ENCODE measurements at regions not wholly inside any gene's neighbourhood (a gene's known extent, or its start where the extent isn't known, plus 50 kb on each side); places are given as distances from the start of the nearest gene placed in this dataset.

DNA sequence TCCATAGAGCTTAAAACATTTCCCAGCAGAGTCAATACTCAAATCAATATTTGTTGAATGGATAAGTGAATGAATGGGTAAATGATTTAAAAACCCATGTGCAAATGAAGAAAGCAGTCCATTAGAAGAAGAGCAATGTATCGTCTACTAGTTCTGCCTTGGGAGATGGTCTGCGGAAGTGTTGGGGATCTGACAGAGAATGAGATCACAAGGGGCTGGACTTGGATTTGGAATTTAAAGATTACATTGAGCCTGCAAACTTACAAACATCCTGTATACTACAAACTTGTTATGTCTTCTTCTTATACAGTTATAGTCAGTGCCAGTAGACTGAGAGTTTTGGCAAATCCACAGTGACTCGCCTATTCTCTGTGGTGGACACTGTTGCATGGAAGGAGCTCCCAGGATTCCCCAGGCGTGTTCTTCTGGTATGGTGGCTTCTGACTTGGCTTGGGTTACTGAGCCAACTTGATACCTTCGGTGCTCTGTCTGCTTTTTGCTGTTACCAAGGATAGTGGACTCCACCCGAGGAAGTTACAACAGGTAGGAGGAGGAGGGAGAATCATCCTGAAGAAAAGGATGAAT lies 163.3 kb upstream of the SERPINE2 start (continued):
- TF ChIP-seq SPI1 (IDR thresholded peaks at IDR 0.05; ENCODE audit: borderline replicate concordance, insufficient read depth, low read depth, low read length) = no peak
- no peak for TF ChIP-seq EZH2 (IDR thresholded peaks at IDR 0.05; ENCODE audit: borderline replicate concordance, control insufficient read depth, low read depth, low read length)
- no peak for TF ChIP-seq NRF1 (conservative IDR thresholded peaks at IDR 0.05; ENCODE audit: low read depth, low read length)
- TF ChIP-seq RUNX3 (IDR thresholded peaks at IDR 0.05; ENCODE audit: low read length) = no peak
- TF ChIP-seq SIN3A (IDR thresholded peaks at IDR 0.05; ENCODE audit: low read depth, low read length) = no peak

DNA sequence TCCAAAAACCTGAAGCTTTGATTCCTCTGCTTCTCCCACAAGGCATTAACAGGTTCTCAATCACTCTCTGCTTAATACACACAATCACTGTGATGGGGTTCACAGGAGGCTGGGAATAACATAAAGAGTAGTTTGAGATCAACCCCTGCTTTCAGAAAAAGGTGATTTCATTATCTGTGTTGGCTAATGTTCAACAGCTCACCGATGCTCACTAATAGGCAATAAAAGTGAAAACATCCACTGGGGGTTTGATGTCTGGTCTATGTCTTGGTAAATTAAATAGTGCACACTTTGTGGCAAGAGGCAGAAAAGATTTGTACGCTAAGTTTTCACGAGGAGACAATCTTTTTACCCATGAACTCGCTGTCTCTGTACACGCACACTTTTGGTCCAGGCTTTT lies 159.3 kb upstream of the SERPINE2 start:
- Histone ChIP-seq H3K79me2 (ENCODE audit: control insufficient read depth, insufficient read depth, low read length) (no peaks in the 10 kb centered on the region), H4K20me1 (ENCODE audit: control insufficient read depth, insufficient read depth) (no peaks in the 10 kb centered on the region), H3K4me2 (ENCODE audit: control insufficient read depth, insufficient read depth) (no peak overlapping the region), H3K27me3 (replicated peaks in 1 of 2; ENCODE audit: control insufficient read depth in 2 of 2, insufficient read depth in 2 of 2, low read length in 1 of 2) (no peaks in the 10 kb centered on the region), H2AFZ (ENCODE audit: control insufficient read depth, low read depth, low read length) (no peak overlapping the region), H3K9me3 (replicated peaks; ENCODE audit: control insufficient read depth, insufficient read depth, low read length) (no peaks in the 10 kb centered on the region), H3K9ac (ENCODE audit: control insufficient read depth, insufficient read depth, low read length) (no peak overlapping the region), H3K4me1 (ENCODE audit: control insufficient read depth, insufficient read depth, low read length) (no peaks in the 10 kb centered on the region), H3K4me3 (no peak overlapping the region), H3K36me3 (ENCODE audit: control insufficient read depth in 2 of 2, insufficient read depth in 2 of 2, low read length in 1 of 2) (no peaks in the 10 kb centered on the region), H3K27ac (ENCODE audit: control insufficient read depth, insufficient read depth) (no peak overlapping the region)
- ChIA-PET RAD21 (ENCODE audit: unreplicated experiment) (no interaction called here), SMC1A (ENCODE audit: uncharacterized antibody, unreplicated experiment) (no interaction called here), CTCF (no interaction called here), POLR2A (no interaction called here)
- in situ Hi-C loops (cut with MboI) = no loop called here
- 47% methylated on average over 5 of the region's 5 CpGs for WGBS (ENCODE audit: insufficient coverage, insufficient replicate concordance, low lambda C conversion rate, missing lambda C conversion rate)
- no TSS peak for BruUV-seq (replicated peaks)
- no peak for TF ChIP-seq ZBED1 (IDR thresholded peaks at IDR 0.05; ENCODE audit: borderline replicate concordance)
- no peak for DNase-seq (ENCODE audit: low read depth, low spot score)
- no peak for FAIRE-seq
- ATAC-seq = no peak
- intact Hi-C loops (cut with micrococcal nuclease; ENCODE audit: unreplicated experiment) = no loop called here

DNA sequence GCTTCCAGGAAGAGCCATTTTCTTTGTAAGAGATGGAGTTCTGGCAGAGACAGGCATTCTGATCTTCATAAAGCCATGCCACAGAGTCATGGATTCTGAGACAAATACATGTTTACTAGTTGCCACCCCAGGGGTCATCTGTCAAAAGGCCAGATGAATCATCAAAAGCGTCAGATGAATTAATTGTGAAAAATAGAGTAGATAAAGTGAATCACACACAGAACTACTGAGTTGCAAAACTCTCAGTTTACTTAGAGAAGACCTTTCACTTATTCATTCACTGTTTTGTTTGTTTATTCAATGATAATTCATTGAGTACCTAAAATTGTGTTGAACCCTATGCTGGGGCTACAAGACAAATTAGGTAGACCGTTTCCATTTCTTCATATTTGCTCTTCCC lies 157.7 kb upstream of the SERPINE2 start:
- in situ Hi-C loops (cut with MboI) = no loop called here
- Histone ChIP-seq H3K4me1 (ENCODE audit: control insufficient read depth, insufficient read depth, low read length) (no peaks in the 10 kb centered on the region), H3K36me3 (ENCODE audit: control insufficient read depth in 2 of 2, insufficient read depth in 2 of 2, low read length in 1 of 2) (no peaks in the 10 kb centered on the region), H3K79me2 (ENCODE audit: control insufficient read depth, insufficient read depth, low read length) (no peaks in the 10 kb centered on the region), H3K9ac (ENCODE audit: control insufficient read depth, insufficient read depth, low read length) (no peak overlapping the region), H3K4me2 (ENCODE audit: control insufficient read depth, insufficient read depth) (no peak overlapping the region), H3K27ac (ENCODE audit: control insufficient read depth, insufficient read depth) (no peak overlapping the region), H4K20me1 (ENCODE audit: control insufficient read depth, insufficient read depth) (no peaks in the 10 kb centered on the region), H3K27me3 (replicated peaks in 1 of 2; ENCODE audit: control insufficient read depth in 2 of 2, insufficient read depth in 2 of 2, low read length in 1 of 2) (no peaks in the 10 kb centered on the region), H2AFZ (ENCODE audit: control insufficient read depth, low read depth, low read length) (no peak overlapping the region), H3K9me3 (replicated peaks; ENCODE audit: control insufficient read depth, insufficient read depth, low read length) (no peaks in the 10 kb centered on the region), H3K4me3 (no peak overlapping the region)
- POLR2A ChIA-PET = no interaction called here
- 4% methylated on average over 2 of the region's 2 CpGs for WGBS (ENCODE audit: insufficient coverage, insufficient replicate concordance, low lambda C conversion rate, missing lambda C conversion rate)
- BruUV-seq (replicated peaks) = no TSS peak
- RAD21 ChIA-PET (ENCODE audit: unreplicated experiment) = no interaction called here
- CTCF ChIA-PET = no interaction called here
- intact Hi-C loops (cut with micrococcal nuclease; ENCODE audit: unreplicated experiment) = no loop called here
- no peak for ATAC-seq
- FAIRE-seq = no peak
- SMC1A ChIA-PET (ENCODE audit: uncharacterized antibody, unreplicated experiment) = no interaction called here
- no peak for DNase-seq (ENCODE audit: low read depth, low spot score)
- TF ChIP-seq, protein P1, sequence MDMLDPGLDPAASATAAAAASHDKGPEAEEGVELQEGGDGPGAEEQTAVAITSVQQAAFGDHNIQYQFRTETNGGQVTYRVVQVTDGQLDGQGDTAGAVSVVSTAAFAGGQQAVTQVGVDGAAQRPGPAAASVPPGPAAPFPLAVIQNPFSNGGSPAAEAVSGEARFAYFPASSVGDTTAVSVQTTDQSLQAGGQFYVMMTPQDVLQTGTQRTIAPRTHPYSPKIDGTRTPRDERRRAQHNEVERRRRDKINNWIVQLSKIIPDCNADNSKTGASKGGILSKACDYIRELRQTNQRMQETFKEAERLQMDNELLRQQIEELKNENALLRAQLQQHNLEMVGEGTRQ (IDR thresholded peaks at IDR 0.05; ENCODE audit: borderline replicate concordance, low read depth, low read length) = no peak
- TF ChIP-seq, protein P2, sequence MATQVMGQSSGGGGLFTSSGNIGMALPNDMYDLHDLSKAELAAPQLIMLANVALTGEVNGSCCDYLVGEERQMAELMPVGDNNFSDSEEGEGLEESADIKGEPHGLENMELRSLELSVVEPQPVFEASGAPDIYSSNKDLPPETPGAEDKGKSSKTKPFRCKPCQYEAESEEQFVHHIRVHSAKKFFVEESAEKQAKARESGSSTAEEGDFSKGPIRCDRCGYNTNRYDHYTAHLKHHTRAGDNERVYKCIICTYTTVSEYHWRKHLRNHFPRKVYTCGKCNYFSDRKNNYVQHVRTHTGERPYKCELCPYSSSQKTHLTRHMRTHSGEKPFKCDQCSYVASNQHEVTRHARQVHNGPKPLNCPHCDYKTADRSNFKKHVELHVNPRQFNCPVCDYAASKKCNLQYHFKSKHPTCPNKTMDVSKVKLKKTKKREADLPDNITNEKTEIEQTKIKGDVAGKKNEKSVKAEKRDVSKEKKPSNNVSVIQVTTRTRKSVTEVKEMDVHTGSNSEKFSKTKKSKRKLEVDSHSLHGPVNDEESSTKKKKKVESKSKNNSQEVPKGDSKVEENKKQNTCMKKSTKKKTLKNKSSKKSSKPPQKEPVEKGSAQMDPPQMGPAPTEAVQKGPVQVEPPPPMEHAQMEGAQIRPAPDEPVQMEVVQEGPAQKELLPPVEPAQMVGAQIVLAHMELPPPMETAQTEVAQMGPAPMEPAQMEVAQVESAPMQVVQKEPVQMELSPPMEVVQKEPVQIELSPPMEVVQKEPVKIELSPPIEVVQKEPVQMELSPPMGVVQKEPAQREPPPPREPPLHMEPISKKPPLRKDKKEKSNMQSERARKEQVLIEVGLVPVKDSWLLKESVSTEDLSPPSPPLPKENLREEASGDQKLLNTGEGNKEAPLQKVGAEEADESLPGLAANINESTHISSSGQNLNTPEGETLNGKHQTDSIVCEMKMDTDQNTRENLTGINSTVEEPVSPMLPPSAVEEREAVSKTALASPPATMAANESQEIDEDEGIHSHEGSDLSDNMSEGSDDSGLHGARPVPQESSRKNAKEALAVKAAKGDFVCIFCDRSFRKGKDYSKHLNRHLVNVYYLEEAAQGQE (IDR thresholded peaks at IDR 0.05; ENCODE audit: low read depth, low read length) = no peak
- TF ChIP-seq EP300 (IDR thresholded peaks at IDR 0.05; ENCODE audit: borderline replicate concordance in 1 of 2, control insufficient read depth in 1 of 2, low read depth in 2 of 2, low read length in 2 of 2) (no peak), MXI1 (IDR thresholded peaks at IDR 0.05; ENCODE audit: low read depth, low read length) (no peak), CHD2 (IDR thresholded peaks at IDR 0.05; ENCODE audit: borderline replicate concordance, low read depth, low read length) (no peak), SUPT20H (IDR thresholded peaks at IDR 0.05; ENCODE audit: borderline replicate concordance, control insufficient read depth, low read depth, low read length) (no peak)

All from GM12878 (cell line).